IMR-90 (cell line): ENCODE measurements at regions not wholly inside any gene's neighbourhood (a gene's known extent, or its start where the extent isn't known, plus 50 kb on each side); places are given as distances from the start of the nearest gene placed in this dataset.

Experiments used
- ATAC-seq: fragments of 200-7000 bp; cut with Tn5 transposase; 2 replicates; pipeline ENCODE4 v1.9.1; 2020; ENCODE audit warnings: low read depth, mild to moderate bottlenecking, moderate library complexity
- BruUV-seq: library from RNA; stranded (reverse); fragments of 400-500 nt; replicated peaks from 2 replicates; lab custom pipeline; 2021; lab: Mats Ljungman, UMichigan
- CTCF ChIA-PET: fragments of 300-600 bp; formaldehyde crosslinking; extraction: SDS; loops from one replicate; lab custom pipeline; 2021; ENCODE audit warnings: antibody characterized with exemption; lab: Yijun Ruan, JAX
- POLR2A ChIA-PET: fragments of 300-600 bp; sonication (Branson Sonifier 250); formaldehyde crosslinking; loops from one replicate; lab custom pipeline; 2022; ENCODE audit warnings: antibody characterized with exemption; ENCODE audit not compliant: unreplicated experiment; lab: Charles Lee
- DNase-seq: peaks from one replicate; pipeline ENCODE4 v3.0.0; 2013
- H2AFZ ChIP-seq: replicated peaks from 2 replicates; pipeline ENCODE3; 2013; ENCODE audit warnings: low read length, mild to moderate bottlenecking; ENCODE audit not compliant: poor library complexity
- H2AK5ac ChIP-seq: 2 replicates; pipeline ENCODE4 v1.6.1; 2013; ENCODE audit warnings: low read depth, low read length, inconsistent platforms
- H2AK9ac ChIP-seq: replicated peaks from 2 replicates; pipeline ENCODE3; 2013; ENCODE audit warnings: mild to moderate bottlenecking, low read depth, low read length, moderate library complexity; ENCODE audit not compliant: poor library complexity
- H2BK120ac ChIP-seq: 2 replicates; pipeline ENCODE4 v1.6.1; 2013; ENCODE audit warnings: low read depth, low read length, inconsistent platforms
- H2BK15ac ChIP-seq: 3 replicates; pipeline ENCODE4 v1.6.1; 2013; ENCODE audit warnings: low read depth, low read length, inconsistent platforms
- H2BK20ac ChIP-seq: 2 replicates; pipeline ENCODE4 v1.6.1; 2013; ENCODE audit warnings: low read depth, mild to moderate bottlenecking, inconsistent platforms, low read length, moderate library complexity
- H2BK5ac ChIP-seq: 2 replicates; pipeline ENCODE4 v1.6.1; 2013; ENCODE audit warnings: mild to moderate bottlenecking, low read depth, low read length, inconsistent platforms; ENCODE audit not compliant: poor library complexity, severe bottlenecking
- H3K14ac ChIP-seq: replicated peaks from 2 replicates; pipeline ENCODE4 v1.6.1; 2013; ENCODE audit warnings: low read depth, low read length, inconsistent platforms
- H3K18ac ChIP-seq: 2 replicates; pipeline ENCODE4 v1.6.1; 2013; ENCODE audit warnings: low read depth, low read length, control low read depth
- H3K23ac ChIP-seq: 2 replicates; pipeline ENCODE4 v1.6.1; 2013; ENCODE audit warnings: low read depth, low read length, inconsistent platforms
- H3K27ac ChIP-seq: 2 replicates; pipeline ENCODE4 v1.5.1; 2013; ENCODE audit warnings: mild to moderate bottlenecking, control low read depth, low read length; ENCODE audit not compliant: insufficient read depth
- H3K27me3 ChIP-seq: 2 replicates; pipeline ENCODE4 v1.6.1; 2013; ENCODE audit warnings: low read length; ENCODE audit not compliant: control insufficient read depth, insufficient read depth
- H3K36me3 ChIP-seq: 2 replicates; pipeline ENCODE4 v1.6.1; 2013; ENCODE audit warnings: low read length, mixed read lengths; ENCODE audit not compliant: control insufficient read depth, insufficient read depth
- H3K4ac ChIP-seq: 2 replicates; pipeline ENCODE4 v1.6.1; 2013; ENCODE audit warnings: low read depth, low read length, inconsistent platforms
- H3K4me1 ChIP-seq: 2 replicates; pipeline ENCODE4 v1.6.1; 2013; ENCODE audit warnings: low read length, mixed read lengths; ENCODE audit not compliant: control insufficient read depth, insufficient read depth
- H3K4me2 ChIP-seq: 2 replicates; pipeline ENCODE4 v1.6.1; 2013; ENCODE audit warnings: low read depth, mild to moderate bottlenecking, control low read depth, low read length, moderate library complexity
- H3K4me3 ChIP-seq: 2 replicates; pipeline ENCODE4 v1.5.1; 2013; ENCODE audit warnings: low read depth, mild to moderate bottlenecking, control low read depth, low read length, moderate library complexity; ENCODE audit not compliant: insufficient read depth
- H3K56ac ChIP-seq: 2 replicates; pipeline ENCODE4 v1.6.1; 2013; ENCODE audit warnings: low read length, inconsistent platforms; ENCODE audit not compliant: insufficient read depth; ENCODE audit errors: extremely low read depth
- H3K79me1 ChIP-seq, 2 experiments: 2 replicates each; pipeline ENCODE4 v1.6.1; 2013; ENCODE audit warnings: low read length in 2 of 2, inconsistent platforms in 1 of 2, low read depth in 1 of 2
- H3K9ac ChIP-seq: 2 replicates; pipeline ENCODE4 v1.6.1; 2013; ENCODE audit warnings: low read depth, low read length, control low read depth
- H3K9me1 ChIP-seq: 2 replicates; pipeline ENCODE4 v1.6.1; 2013; ENCODE audit warnings: low read length, inconsistent platforms; ENCODE audit not compliant: insufficient read depth
- H3K9me3 ChIP-seq: 2 replicates; pipeline ENCODE4 v1.6.1; 2013; ENCODE audit warnings: low read length; ENCODE audit not compliant: control insufficient read depth, insufficient read depth
- H4K20me1 ChIP-seq: 2 replicates; pipeline ENCODE4 v1.6.1; 2013; ENCODE audit warnings: low read length, inconsistent platforms; ENCODE audit not compliant: insufficient read depth
- H4K5ac ChIP-seq: 2 replicates; pipeline ENCODE4 v1.6.1; 2013; ENCODE audit warnings: mild to moderate bottlenecking, low read depth, low read length, control low read depth
- H4K8ac ChIP-seq, 2 experiments: 2 replicates each; pipeline ENCODE4 v1.6.1; 2013; ENCODE audit warnings: low read depth in 2 of 2, low read length in 2 of 2, control low read depth in 1 of 2, inconsistent platforms in 1 of 2
- H4K91ac ChIP-seq: 2 replicates; pipeline ENCODE4 v1.6.1; 2013; ENCODE audit warnings: low read depth, low read length, inconsistent platforms; ENCODE audit not compliant: insufficient read depth
- ELK1 ChIP-seq: fragments of 150-350 bp; IDR thresholded peaks from 2 replicates; pipeline ENCODE4 v1.6.1; 2016; ENCODE audit warnings: low read depth, mild to moderate bottlenecking, low read length, moderate library complexity, borderline replicate concordance
- MAFK ChIP-seq: IDR thresholded peaks from 2 replicates; pipeline ENCODE4 v1.6.1; 2012; ENCODE audit warnings: low read depth, low read length, improper control_type of control experiment
- WGBS, 2 experiments: methylation state at CpG; one replicate each; pipeline versions ENCODE4 v1.1.5 to v1.1.7; 2013; ENCODE audit warnings: missing lambda C conversion rate in 2 of 2; ENCODE audit not compliant: insufficient read length in 1 of 2; ENCODE audit errors: extremely low coverage in 2 of 2; 5-methylcytosine and 5-hydroxymethylcytosine counted together
- dilution Hi-C: fragments of 300-500 bp; cut with HindIII; formaldehyde crosslinking; loops from one replicate; pipeline ENCODE4 v1.14.3; 2018; ENCODE audit warnings: low sequenced_read_pairs; ENCODE audit not compliant: unreplicated experiment
- in situ Hi-C: fragments of 300-500 bp; cut with MboI; formaldehyde crosslinking; loops from 3 replicates; pipeline ENCODE4 v1.14.3; 2019; ENCODE audit warnings: low sequenced_read_pairs, inconsistent platforms, mixed read lengths
- intact Hi-C: fragments of 100-400 bp; cut with micrococcal nuclease; formaldehyde crosslinking; loops from 2 replicates; pipeline ENCODE4 v1.10.0; 2022

GRCh38 chr2:217452928-217453327, 549.9 kb downstream of the TNS1 start:
- no peak overlapping the region for H3K4me3 ChIP-seq
- H3K23ac ChIP-seq: no peak overlapping the region
- dilution Hi-C loops (no loop called here), intact Hi-C loops (no loop called here), in situ Hi-C loops (no loop called here)
- no peak overlapping the region for H2AK5ac ChIP-seq
- H3K14ac ChIP-seq: no peak overlapping the region
- no peak overlapping the region for H2BK120ac ChIP-seq
- H2BK5ac ChIP-seq: no peak overlapping the region
- H4K5ac ChIP-seq: no peak overlapping the region; the same call in 1 of the 2 replicates
- WGBS, 2 experiments: no CpG with 5 or more reads among the region's 1 CpG
- H4K91ac ChIP-seq: no peak overlapping the region
- no peak overlapping the region for H3K4me2 ChIP-seq
- no peak overlapping the region for H3K27ac ChIP-seq
- no peak overlapping the region for H3K56ac ChIP-seq
- no peak for DNase-seq
- H4K8ac ChIP-seq: no peak overlapping the region
- no peak overlapping the region for H2BK20ac ChIP-seq
- no peak overlapping the region for H3K4ac ChIP-seq
- H3K4me1 ChIP-seq: peaks cover 9% of the 10 kb centered on the region
- no peak overlapping the region for H2AK9ac ChIP-seq
- H3K18ac ChIP-seq: no peak overlapping the region
- no peaks in the 10 kb centered on the region for H3K9me3 ChIP-seq
- H3K9ac ChIP-seq: no peak overlapping the region
- no peak overlapping the region for H2AFZ ChIP-seq
- no peak overlapping the region; the same call in 2 of the 3 replicates for H2BK15ac ChIP-seq
- H3K79me1 ChIP-seq: no peaks in the 10 kb centered on the region
- no peak for ATAC-seq
- H3K36me3 ChIP-seq: no peaks in the 10 kb centered on the region
- no TSS peak for BruUV-seq
- H3K27me3 ChIP-seq: no peaks in the 10 kb centered on the region
- H3K9me1 ChIP-seq: peaks cover 6% of the 10 kb centered on the region; the same call in 1 of the 2 replicates
- H4K20me1 ChIP-seq: no peaks in the 10 kb centered on the region
- ChIA-PET POLR2A (no interaction called here), CTCF (no interaction called here)
- no peak for TF ChIP-seq ELK1
- TF ChIP-seq MAFK: 0 out of 2 replicates have a peak, but pooled peaks have one; percentile 6
